Glomerular visceral epithelial cell (primary cell): ENCODE measurements at regions not wholly inside any gene's neighbourhood (a gene's known extent, or its start where the extent isn't known, plus 50 kb on each side); places are given as distances from the start of the nearest gene placed in this dataset.

Experiments used
- DNase-seq: peaks from one replicate; pipeline ENCODE4 v3.0.0-alpha.2; 2016; ENCODE audit errors: extremely low spot score

- no peak for DNase-seq
Observed at GRCh38 chr1:239436286-239436685, 49.9 kb downstream of the CHRM3 start.

GRCh38 chr1:239437822-239438221 is 51.5 kb downstream of the CHRM3 start:
- DNase-seq, result no peak

GRCh38 chr1:239438891-239439290 is 52.5 kb downstream of the CHRM3 start:
- no peak for DNase-seq

GRCh38 chr1:239443361-239443760 is 57.0 kb downstream of the CHRM3 start:
- DNase-seq, result no peak

- DNase-seq, result no peak
Observed at GRCh38 chr1:239446611-239447010, 60.2 kb downstream of the CHRM3 start.

- DNase-seq, result no peak
Observed at GRCh38 chr1:239448911-239449310, 62.5 kb downstream of the CHRM3 start.

GRCh38 chr1:239455743-239456142 is 69.4 kb downstream of the CHRM3 start:
- no peak for DNase-seq

- no peak for DNase-seq
Observed at GRCh38 chr1:239456788-239457187, 70.4 kb downstream of the CHRM3 start.

- no peak for DNase-seq
Observed at GRCh38 chr1:239457491-239458143, 71.2 kb downstream of the CHRM3 start.

- DNase-seq, result no peak
Observed at GRCh38 chr1:239458144-239458500, 71.8 kb downstream of the CHRM3 start.

GRCh38 chr1:239467730-239468129 is 81.4 kb downstream of the CHRM3 start:
- DNase-seq, result no peak

GRCh38 chr1:239478069-239478468 is 91.7 kb downstream of the CHRM3 start:
- no peak for DNase-seq

- DNase-seq, result no peak
Observed at GRCh38 chr1:239483391-239483790, 97.0 kb downstream of the CHRM3 start.

GRCh38 chr1:239493811-239494414 is 107.5 kb downstream of the CHRM3 start:
- DNase-seq, result no peak

GRCh38 chr1:239505094-239505493 is 118.7 kb downstream of the CHRM3 start:
- no peak for DNase-seq

- DNase-seq, result no peak
Observed at GRCh38 chr1:239507826-239508225, 121.5 kb downstream of the CHRM3 start.

- no peak for DNase-seq
Observed at GRCh38 chr1:239511875-239512274, 125.5 kb downstream of the CHRM3 start.

GRCh38 chr1:239516579-239516978 is 130.2 kb downstream of the CHRM3 start:
- no peak for DNase-seq

GRCh38 chr1:239526391-239526790 is 140.0 kb downstream of the CHRM3 start:
- DNase-seq, result no peak

- DNase-seq, result no peak
Observed at GRCh38 chr1:239527051-239527693, 140.8 kb downstream of the CHRM3 start.

- no peak for DNase-seq
Observed at GRCh38 chr1:239536165-239536849, 149.9 kb downstream of the CHRM3 start.

- no peak for DNase-seq
Observed at GRCh38 chr1:239537795-239538194, 151.4 kb downstream of the CHRM3 start.
